Stimulated activated CD8-positive, alpha-beta memory T cell treated with anti-CD3 and anti-CD28 coated beads, Interleukin-7, amount 100 ng/mL, for 48 hours (primary cell): ENCODE measurements at regions not wholly inside any gene's neighbourhood (a gene's known extent, or its start where the extent isn't known, plus 50 kb on each side); places are given as distances from the start of the nearest gene placed in this dataset.
A peak's percentile ranks its signal among the peaks of the same experiment; 100 is the strongest.

Experiments used
- DNase-seq, 2 donors: peaks; one replicate each; pipeline ENCODE4 v3.0.0-alpha.2; 2020; ENCODE audit warnings: low read depth in 1 of 2; ENCODE audit errors: extremely low read depth in 1 of 2

DNA sequence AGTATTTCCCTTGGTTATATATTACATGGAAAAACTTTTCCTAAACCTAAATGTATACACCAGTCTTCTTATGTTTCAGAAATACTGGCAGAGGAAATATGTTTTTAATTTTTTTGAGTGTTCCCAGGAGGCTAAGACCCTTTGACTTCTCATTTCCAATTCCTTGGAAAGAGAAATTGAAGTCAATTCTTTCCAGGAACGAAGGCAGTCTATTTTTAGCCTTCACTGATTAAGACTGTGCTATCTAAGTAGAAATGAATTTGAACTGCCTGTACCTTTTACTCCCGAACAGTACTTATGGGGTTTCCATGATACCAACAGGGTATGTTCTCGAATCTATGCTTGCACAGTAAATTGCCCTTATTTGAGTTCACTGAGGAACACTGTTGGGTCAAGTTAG, 340.3 kb upstream of the CD180 start:
- DNase-seq = no peak

DNA sequence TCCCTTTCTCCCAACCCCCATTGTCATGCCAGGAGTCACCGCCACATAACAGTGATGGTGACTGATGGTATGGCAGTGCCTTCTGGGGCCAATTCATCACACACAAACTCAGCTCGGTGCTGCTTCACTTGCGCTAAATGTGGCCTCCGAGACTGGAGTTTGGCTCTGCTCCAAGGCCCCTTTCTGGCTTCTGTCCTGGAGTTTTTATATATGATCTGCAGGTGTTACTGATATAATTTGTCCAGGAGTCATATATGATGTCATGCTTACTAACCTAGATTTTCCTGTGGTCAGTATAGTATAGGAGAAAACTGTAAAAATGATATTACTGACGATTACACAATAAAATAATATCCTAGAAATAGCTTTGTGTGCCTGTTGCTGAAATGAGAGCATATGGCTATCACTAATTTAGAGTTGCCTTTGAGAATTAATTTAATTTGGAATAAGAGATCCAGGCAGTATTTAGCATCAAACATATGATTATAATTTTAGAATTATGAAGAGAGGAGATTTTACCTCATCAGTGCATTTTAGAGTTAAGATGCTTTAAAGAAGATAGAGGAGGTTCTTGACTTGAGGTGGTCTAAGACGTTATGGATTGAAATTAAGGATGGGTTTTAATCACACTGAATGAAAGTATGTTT, 334.1 kb upstream of the CD180 start:
- DNase-seq = no peak

DNA sequence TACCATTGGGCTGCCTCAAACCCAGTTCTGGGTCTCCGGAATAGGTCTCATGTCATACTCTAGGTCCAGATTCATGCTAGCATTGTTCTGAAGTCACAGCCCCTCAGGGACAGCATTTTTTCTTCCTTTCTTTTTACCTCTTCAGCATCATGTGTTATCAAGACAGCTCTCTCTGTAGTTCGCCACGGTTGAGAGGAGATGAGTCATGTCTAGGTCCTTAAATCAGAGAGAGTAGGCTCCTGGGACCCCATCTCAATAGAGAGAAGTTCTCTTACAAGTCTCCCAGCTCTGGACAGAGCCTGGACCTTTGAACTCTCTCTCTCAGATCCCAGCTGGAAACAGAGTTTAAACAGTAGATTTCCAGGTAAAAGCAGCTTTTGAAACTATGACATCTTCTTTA, 332.4 kb upstream of the CD180 start:
- no peak for DNase-seq

DNA sequence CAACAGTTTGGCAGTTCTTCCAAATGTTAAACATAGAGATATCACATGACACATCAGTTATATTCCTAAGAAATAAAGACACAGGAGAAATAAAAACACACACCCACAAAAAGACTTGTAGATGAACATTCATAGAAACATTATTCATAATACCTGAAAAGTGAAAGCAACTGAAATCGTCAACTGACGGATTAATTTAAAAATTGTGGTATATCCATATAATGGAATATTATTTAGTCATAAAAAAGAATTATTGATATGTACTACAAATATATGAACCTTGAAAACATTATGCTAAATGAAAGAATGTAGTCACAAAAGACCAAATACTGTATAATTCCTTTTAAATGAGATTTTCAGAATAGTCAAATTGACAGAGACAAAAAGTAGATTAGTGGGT, 330.2 kb upstream of the CD180 start:
- no peak for DNase-seq

DNA sequence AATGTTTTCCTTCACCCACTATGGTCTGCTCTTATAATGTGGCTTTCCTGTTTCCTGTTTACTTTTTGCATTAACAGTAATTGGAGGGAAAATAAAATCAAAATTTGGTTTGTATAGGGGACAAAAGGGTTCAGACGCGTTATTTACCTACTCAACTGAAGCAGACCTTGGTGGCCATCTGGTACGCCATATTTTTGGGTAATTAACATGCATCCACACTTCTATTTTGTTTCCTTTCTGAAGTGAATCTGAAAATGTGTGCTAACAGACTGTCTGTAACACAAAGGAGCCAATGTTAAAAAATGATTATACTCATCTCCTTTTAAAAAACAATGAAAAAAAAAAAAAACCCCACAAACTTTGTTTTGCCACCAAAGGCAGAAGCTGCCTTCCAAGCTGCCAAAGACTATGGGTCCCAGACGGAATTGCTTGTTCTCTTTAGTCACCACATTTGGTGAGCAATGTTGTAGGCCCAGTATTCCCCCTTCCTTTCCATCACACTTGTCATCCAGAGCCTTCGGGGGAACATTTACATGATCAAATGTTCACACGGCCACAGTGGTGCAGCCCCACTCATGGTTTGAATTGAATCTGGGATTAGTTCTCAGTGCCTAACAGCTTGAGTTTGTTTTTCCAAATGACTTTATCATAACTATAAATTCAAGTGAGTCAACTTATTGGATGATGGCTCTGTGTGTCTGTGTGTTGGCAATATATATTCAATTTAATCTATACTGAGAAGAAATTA, 323.7 kb upstream of the CD180 start:
- no peak for DNase-seq

DNA sequence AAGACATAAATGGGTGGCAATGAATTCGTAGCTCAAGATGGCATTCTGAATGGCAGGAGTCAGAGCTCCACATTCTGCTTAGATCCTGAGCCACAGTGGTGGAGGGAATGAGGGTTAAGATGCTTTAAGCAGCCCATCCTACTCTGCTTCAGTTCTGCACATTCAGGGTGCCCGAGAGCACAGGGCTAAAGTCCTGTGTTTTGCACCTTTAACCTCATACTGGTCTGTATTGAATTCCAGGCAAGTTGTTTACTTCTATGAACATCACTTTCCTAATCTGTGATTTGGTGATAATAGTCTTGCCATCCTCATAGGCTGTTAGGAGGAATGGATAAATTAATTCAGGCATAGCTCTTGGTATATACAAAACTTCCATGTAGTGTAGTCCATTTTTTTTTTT, 321.6 kb upstream of the CD180 start:
- DNase-seq = no peak

DNA sequence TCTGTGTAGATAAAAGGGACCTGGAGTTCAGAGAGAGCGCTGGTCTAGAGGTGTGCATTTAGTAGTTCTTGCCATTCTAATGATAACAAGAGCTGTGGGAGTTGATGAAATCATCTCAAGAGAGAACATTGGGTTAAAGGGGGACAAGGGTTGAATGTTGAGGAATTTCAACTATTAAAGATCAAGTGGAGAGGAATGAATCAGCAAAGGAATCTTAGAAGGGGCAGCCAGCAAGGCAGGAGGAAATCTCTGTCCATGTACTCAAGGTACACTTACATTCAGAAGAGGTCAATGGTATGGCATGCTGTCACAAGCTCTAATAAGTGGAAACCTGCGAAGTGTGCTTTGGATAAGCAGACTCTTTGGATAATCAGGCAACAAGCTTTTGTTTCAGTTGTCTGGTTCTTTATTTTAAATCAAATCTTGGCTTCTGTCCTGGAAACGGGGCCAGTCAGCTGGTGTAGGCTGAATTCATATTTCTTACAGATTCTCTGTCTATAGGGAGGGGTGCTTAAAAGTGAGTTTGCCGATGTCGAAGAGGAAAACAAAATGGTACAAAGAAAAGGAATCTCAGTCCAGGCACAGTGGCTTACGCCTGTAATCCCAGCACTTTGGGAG, 320.5 kb upstream of the CD180 start:
- no peak for DNase-seq

DNA sequence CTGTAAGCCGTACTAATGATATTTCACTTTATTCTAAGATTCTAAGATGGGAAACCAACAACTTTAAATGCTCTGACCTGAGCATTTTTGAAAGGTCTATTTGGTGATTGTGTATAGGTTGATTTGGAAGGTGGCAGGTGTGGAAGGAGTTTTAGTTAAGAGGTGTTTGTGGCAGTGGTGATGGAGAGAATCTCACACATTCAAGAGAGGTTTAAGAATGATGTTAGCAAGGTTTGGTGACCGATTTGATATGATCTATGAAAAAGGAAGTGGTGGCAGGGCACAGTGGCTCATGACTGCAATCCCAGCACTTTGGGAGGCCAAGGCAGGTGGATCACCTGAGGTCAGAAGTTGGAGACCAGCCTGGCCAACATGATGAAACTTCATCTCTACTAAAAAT, 319.2 kb upstream of the CD180 start:
- no peak for DNase-seq

DNA sequence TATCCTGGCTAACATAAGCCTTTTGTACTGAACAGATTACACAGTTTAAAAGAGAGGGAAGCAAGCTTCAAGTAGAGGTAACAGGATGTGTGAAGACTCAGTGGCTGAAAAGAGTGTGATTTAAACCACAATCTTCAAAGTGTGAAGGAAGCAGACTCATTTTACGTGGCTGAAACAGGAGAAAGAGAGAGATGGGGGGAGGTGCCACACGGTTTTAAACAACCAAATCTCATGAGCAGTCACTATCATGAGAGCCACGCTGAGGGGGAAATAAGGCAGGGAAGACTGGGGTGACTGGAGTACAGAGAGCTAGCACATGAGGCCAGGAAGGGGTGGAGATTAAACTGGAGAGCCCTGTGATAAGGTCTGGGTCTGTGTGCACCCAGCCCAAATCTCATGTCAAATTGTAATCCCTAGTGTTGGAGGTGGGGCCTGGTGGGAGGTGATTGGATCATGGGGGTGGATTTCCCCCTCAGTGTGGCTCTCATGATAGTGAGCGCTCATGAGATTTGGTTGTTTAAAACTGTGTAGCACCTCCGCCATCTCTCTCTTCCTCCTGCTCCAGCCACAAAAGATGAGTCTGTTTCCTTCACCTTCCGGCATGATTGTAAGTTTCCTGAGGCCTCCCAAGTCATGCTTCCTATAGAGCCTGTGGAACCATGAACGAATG, 318.6 kb upstream of the CD180 start:
- peak; percentile 13 to 47 for DNase-seq

DNA sequence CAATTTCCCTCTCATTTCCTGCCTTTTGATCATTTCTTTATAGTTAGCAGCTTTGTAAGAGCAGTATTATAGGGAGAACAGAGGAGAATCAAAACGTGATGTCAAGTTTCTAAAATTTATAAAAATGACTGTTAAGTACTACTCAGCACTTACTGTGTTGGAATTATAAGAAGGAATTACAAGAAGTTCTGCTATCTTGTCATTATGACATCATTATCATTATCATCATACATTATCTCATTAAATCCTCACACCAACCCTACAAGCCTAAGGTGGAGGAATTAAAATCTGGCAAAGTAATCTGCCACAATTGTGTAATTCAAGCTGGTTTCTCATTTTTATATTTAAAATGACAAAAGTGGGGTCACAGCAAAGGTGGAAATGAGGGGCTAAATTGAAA, 316.2 kb upstream of the CD180 start:
- DNase-seq = no peak

DNA sequence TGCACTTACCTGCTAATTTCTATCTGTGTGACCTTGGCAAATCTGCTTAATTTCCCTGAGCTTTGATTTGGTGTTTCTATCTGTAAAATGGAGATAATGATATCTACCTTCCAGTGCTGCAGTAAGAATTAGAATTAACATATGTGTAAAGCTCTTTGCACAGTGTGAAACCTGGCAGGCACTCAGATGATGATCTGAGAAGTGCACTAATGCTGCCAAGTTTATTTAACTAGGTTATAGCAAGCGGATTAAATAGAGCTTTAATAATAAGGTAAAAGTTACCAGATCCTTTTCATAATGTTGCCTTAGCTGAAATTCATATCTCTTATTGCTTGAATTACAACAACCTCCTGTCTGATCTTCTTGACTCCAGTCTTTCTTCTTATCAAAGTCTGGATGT, 315.3 kb upstream of the CD180 start:
- no peak for DNase-seq

DNA sequence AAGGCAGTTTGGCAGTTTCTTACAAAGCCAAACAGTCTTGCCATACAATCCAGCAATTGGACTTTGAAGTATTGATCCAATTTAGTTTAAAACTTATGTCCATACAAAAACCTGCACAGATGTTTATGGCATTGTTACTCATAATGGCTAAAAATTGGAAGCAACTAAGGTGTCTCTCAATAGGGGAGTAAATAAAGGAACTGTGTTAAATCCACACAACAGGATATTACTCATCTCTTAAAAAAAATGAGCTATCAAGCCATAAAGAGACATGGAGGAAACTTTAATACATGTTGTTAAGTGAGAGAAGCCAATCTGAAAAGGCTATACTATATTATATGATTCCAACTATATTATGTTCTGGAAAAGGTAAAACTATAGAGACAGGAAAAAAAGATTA, 313.6 kb upstream of the CD180 start:
- DNase-seq = no peak

DNA sequence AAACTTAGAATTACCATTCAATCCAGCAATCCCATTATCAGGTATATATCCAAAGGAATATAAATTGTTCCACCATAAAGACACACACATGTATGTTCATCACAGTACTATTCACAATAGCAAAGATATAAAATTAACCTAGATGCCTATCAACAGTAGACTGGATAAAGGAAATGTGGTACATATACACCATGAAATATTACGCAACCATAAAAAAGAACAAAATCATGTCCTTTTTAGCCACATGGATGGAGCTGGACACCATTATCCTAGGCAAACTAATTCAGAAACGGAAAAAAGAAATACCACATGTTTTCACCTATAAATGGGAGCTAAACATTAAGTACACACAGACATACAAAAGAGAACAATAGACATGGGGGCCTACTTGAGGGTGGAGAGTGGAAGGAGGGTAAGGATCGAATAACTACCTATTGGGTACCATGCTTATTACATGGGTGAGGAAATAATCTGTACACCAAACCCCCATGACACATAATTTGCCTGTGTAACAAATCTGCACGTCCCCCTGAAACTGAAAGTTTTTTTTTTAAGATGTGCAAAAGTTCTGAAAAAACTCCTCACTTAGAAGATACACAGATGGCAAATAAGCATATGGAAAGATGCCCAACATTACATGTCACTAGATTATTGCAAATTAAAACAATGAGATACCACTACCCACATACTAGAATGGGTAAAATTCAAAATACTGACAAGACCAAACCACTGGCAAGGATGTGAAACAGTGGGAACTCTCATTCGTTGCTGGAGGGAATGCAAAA, 313.0 kb upstream of the CD180 start:
- DNase-seq = no peak

DNA sequence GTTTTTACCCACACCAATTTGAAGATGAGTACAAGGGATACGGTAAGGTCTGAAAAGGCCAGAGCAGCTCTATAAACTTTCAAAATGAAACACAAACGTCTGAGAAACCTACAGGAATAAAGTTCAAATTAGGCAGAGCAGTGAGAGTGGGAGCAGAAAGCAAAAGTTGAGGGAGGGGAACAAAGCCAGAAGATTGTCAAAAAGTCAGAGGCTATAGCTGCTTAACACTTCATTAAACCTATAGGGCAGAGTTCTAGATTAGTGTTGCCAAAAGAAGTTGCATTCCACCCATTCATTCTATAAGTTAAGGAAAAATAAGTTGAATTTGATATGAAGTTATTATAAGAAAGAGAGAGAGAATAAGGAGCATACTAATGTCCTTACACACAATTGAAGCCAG, 309.6 kb upstream of the CD180 start:
- no peak for DNase-seq

DNA sequence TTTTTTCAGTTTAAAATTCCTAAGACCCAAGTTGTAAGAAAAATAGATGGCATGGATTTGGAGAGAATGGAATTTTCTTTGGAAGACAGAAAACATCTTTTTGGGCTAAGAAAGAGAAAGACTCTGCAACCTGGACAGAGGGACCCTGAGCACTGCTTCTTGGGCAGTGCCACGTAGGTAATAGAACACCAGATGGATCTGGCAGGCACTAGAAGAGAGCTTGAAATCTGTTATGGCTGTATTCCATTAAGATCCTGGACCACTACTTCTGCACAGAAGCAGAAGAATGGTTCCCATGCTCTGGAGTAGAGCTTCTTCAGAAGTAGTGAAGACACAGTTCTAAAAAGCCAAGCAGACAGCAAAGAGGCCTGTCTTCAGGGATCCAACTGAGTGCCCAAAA, 306.4 kb upstream of the CD180 start:
- DNase-seq = no peak

DNA sequence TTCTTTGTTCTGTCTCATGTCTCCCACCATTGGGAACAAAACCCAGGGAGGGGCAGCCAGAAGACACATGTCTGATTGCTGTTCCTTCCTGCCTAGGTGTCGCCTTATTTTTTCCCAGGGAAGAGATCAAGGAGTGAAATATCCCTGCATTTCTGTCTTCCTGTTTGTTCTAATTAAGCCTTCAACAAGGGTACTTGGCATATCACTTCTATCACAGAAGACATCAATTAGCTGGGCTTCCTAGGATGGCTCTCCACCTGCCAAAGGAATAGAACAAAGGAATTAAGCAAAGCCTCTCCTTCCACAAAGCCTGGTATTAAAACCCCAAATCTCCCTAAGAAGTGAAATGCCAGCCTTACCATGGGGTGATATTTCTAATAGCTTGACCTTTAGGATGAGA, 299.5 kb upstream of the CD180 start:
- DNase-seq = no peak

DNA sequence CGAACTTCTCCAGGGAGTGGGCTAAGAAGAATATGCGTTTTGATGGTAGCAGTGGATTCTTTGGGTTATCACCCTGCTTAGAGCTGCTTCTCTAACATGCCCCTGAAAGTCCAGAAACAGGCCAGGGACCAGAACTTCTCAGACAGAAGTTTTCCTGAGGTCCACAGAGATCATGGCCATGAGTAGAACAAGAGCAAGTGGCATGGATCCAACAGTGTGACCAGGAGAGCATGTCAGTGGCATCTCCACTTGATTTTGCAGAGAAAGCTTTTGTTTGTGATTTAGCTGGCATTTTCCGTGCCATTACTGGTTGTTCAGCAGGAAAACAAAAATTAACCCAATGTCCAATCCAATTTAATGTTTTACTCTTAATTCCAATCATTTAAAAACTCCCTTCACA, 298.5 kb upstream of the CD180 start:
- no peak for DNase-seq

DNA sequence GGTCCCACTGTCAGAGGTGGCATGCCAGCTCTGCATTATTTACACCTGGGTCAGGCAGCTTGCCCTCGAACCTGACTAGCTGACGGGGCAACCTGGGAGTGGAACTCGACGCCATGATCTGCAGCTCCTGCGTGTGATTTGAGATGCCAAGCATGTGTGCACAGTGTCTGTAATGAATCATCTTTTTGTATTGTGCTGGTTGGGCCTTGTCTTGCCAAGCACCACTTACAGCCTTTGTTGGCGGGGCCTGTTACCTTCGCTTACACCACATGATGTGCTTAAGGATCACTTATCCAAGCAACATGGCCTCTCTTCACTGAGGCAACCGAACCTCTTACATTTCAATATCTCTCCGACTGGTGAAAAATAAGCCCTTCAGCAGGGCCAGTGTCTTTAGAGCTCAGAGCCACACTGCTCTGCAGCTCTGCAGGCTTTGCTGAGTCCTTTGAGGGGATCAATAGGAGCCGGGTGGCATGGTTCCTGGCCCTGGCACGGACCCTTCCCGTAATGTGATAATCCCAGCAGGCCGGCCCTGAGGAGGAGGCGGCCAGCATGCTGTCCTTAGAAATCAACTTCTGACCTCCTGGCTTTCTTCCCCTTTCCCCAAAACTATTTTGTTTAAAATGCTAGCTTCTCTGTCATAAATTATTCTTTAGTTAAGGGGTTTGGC, 297.7 kb upstream of the CD180 start:
- DNase-seq = no peak

DNA sequence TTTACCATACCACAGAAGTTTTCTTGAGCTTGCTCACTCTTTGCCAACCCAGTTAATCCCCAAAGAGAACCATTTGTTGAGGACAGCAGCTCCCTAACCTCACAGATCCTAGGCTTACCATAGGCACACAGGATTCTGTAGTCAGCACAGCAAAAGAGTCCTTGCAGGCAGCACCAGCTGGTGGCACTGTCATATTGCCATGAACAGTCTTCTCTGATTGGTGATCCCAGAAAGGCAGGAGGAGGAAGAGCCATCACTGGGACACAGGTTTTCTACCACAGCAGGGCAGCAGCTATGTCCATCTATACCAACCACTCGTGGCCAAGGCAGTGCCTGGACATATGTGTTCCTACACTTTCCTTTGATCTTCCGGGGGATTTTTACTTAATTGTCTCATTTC, 297.1 kb upstream of the CD180 start:
- DNase-seq = no peak

DNA sequence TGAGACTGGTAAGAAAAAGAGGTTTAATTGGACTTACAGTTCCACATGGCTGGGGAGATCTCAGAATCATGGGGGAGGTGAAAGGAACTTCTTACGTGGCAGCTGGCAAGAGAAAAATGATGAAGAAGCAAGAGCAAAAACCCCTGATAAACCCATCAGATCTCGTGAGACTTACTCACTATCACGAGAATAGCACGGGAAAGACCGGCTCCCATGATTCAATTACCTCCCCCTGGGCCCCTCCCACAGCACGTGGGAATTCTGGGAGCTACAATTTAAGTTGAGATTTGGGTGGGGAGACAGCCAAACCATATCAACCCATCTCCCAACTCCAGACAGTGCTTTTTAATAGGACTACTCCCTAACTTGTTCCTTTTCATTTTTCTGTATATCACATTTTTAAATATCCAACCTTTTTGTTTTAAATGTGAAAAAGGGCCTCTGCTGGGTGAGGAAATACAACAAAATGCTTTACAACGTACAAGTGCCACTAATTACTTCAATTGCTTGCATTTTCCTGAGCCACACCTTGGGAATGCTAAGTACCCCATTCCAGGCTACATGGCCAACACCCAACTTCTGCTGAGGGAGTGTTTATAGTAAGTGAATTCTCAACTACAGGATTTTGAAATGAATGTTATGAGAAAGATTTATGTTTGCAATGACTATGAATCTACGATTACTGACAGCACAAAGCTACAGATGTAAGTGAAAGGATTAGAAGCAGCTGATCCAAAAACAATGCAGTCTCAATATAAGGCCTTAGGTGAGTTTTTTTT, 294.1 kb upstream of the CD180 start:
- DNase-seq = no peak
